ENCODE measurements at regions not wholly inside any gene's neighbourhood (a gene's known extent, or its start where the extent isn't known, plus 50 kb on each side); places are given as distances from the start of the nearest gene placed in this dataset.
"Not testable (repeated sequence)": the region's sequence is repeated elsewhere in the genome, so short reads cannot be mapped to it uniquely, and the experiment has no call there.

DNA sequence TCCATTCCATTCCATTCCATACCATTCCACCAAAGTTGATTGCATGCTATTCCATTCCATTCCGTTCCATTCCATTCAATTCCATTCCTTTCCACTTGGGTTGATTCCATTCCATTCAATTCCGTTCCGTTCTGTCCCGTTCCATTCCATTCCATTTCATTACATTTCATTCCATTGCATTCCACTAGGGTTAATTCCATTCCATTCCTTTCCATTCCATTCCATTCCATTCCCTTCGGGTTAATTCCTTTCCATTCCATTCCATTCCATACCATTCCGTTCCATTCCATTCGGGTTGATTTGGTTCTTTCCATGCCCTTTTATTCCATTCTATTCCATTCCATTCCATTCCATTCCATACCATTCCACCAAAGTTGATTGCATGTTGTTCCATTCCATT lies 131.9 kb downstream of the CWH43 start:
- TF ChIP-seq, protein P1, sequence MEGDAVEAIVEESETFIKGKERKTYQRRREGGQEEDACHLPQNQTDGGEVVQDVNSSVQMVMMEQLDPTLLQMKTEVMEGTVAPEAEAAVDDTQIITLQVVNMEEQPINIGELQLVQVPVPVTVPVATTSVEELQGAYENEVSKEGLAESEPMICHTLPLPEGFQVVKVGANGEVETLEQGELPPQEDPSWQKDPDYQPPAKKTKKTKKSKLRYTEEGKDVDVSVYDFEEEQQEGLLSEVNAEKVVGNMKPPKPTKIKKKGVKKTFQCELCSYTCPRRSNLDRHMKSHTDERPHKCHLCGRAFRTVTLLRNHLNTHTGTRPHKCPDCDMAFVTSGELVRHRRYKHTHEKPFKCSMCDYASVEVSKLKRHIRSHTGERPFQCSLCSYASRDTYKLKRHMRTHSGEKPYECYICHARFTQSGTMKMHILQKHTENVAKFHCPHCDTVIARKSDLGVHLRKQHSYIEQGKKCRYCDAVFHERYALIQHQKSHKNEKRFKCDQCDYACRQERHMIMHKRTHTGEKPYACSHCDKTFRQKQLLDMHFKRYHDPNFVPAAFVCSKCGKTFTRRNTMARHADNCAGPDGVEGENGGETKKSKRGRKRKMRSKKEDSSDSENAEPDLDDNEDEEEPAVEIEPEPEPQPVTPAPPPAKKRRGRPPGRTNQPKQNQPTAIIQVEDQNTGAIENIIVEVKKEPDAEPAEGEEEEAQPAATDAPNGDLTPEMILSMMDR (IDR thresholded peaks at IDR 0.05; ENCODE audit: low read depth, low read length, poor library complexity, severe bottlenecking), result not testable (repeated sequence)
- TF ChIP-seq EZH2phosphoT487 (IDR thresholded peaks at IDR 0.05; ENCODE audit: borderline replicate concordance, low read length), result not testable (repeated sequence)

Data from DOHH2 (cell line).